ENCODE measurements at regions not wholly inside any gene's neighbourhood (a gene's known extent, or its start where the extent isn't known, plus 50 kb on each side); places are given as distances from the start of the nearest gene placed in this dataset.
A peak's percentile ranks its signal among the peaks of the same experiment; 100 is the strongest.

- DNase-seq (ENCODE audit: low spot score) = peak; percentile 78
Measured at GRCh38 chr13:99436686-99437416, 64.4 kb upstream of the TM9SF2 start.

GRCh38 chr13:99439048-99439447, 62.2 kb upstream of the TM9SF2 start:
- DNase-seq (ENCODE audit: low spot score) = no peak

GRCh38 chr13:99439850-99440604, 61.2 kb upstream of the TM9SF2 start:
- DNase-seq (ENCODE audit: low spot score) = no peak

- DNase-seq (ENCODE audit: low spot score) = peak; percentile 46
Measured at GRCh38 chr13:99442273-99442895, 58.9 kb upstream of the TM9SF2 start.

- no peak for DNase-seq (ENCODE audit: low spot score)
Measured at GRCh38 chr13:99446242-99446641, 55.0 kb upstream of the TM9SF2 start.

GRCh38 chr13:99448546-99448945, 52.7 kb upstream of the TM9SF2 start:
- DNase-seq (ENCODE audit: low spot score) = no peak

- no peak for DNase-seq (ENCODE audit: low spot score)
Measured at GRCh38 chr13:99450416-99450815, 50.9 kb upstream of the TM9SF2 start.
